ENCODE measurements at regions not wholly inside any gene's neighbourhood (a gene's known extent, or its start where the extent isn't known, plus 50 kb on each side); places are given as distances from the start of the nearest gene placed in this dataset.

GRCh38 chr22:19632668-19633148 is 81.6 kb upstream of the SEPTIN5 start:
- TF ChIP-seq CTCF (conservative IDR thresholded peaks at IDR 0.05; ENCODE audit: low read depth, low read length) (no peak), EZH2 (IDR thresholded peaks at IDR 0.05; ENCODE audit: borderline replicate concordance, low read depth, low read length, poor library complexity, severe bottlenecking) (no peak)
